PFSK-1 (cell line): ENCODE measurements at regions not wholly inside any gene's neighbourhood (a gene's known extent, or its start where the extent isn't known, plus 50 kb on each side); places are given as distances from the start of the nearest gene placed in this dataset.

Experiments used
- FOXP2 ChIP-seq: optimal IDR thresholded peaks from 2 replicates; pipeline ENCODE3; 2011; ENCODE audit warnings: borderline replicate concordance, control low read depth, inconsistent platforms; ENCODE audit not compliant: insufficient read depth; ENCODE audit errors: extremely low read length, extremely low read depth
- POLR2AphosphoS5 ChIP-seq: IDR thresholded peaks from 2 replicates; pipeline ENCODE4 v1.6.1; 2012; ENCODE audit warnings: low read depth, mild to moderate bottlenecking, control low read depth, low read length, moderate library complexity
- REST ChIP-seq, 2 experiments: IDR thresholded peaks; 2 replicates each; pipeline versions ENCODE4 v1.6.1 to v1.8.0; 2011 to 2012; ENCODE audit warnings: low read depth in 2 of 2, low read length in 2 of 2, control low read depth in 1 of 2, inconsistent platforms in 1 of 2, mild to moderate bottlenecking in 1 of 2, moderate library complexity in 1 of 2; ENCODE audit not compliant: insufficient read depth in 1 of 2
- SIN3A ChIP-seq: IDR thresholded peaks from 2 replicates; pipeline ENCODE4 v1.6.1; 2012; ENCODE audit warnings: mild to moderate bottlenecking, low read length, moderate library complexity, borderline replicate concordance; ENCODE audit not compliant: insufficient read depth
- TAF1 ChIP-seq: IDR thresholded peaks from 2 replicates; pipeline ENCODE4 v1.6.1; 2012; ENCODE audit warnings: low read length, control low read depth, borderline replicate concordance; ENCODE audit not compliant: insufficient read depth

- no peak for TF ChIP-seq FOXP2
- no peak for TF ChIP-seq SIN3A
- no peak for TF ChIP-seq REST (IDR thresholded peaks at IDR 0.05; ENCODE audit: insufficient read depth in 1 of 2, low read depth in 2 of 2, low read length in 2 of 2)
- TF ChIP-seq POLR2AphosphoS5, result no peak
- TF ChIP-seq TAF1, result no peak
Observed at GRCh38 chr10:2703953-2704352, 363.4 kb upstream of the PFKP start.

- TF ChIP-seq SIN3A, result no peak
- TF ChIP-seq POLR2AphosphoS5, result no peak
- TF ChIP-seq TAF1, result no peak
- TF ChIP-seq FOXP2, result no peak
- no peak for TF ChIP-seq REST (IDR thresholded peaks at IDR 0.05; ENCODE audit: insufficient read depth in 1 of 2, low read depth in 2 of 2, low read length in 2 of 2)
Observed at GRCh38 chr10:2701802-2702201, 365.5 kb upstream of the PFKP start.

GRCh38 chr10:2700626-2701305 lies 366.6 kb upstream of the PFKP start:
- TF ChIP-seq POLR2AphosphoS5, result no peak

- no peak for TF ChIP-seq REST (IDR thresholded peaks at IDR 0.05; ENCODE audit: insufficient read depth in 1 of 2, low read depth in 2 of 2, low read length in 2 of 2)
- TF ChIP-seq FOXP2, result no peak
- TF ChIP-seq TAF1, result no peak
- no peak for TF ChIP-seq POLR2AphosphoS5
- TF ChIP-seq SIN3A, result no peak
Observed at GRCh38 chr10:2688958-2689357, 378.4 kb upstream of the PFKP start.

GRCh38 chr10:2686691-2687090 lies 380.7 kb upstream of the PFKP start:
- TF ChIP-seq REST (IDR thresholded peaks at IDR 0.05; ENCODE audit: insufficient read depth in 1 of 2, low read depth in 2 of 2, low read length in 2 of 2) (no peak), FOXP2 (no peak), TAF1 (no peak), POLR2AphosphoS5 (no peak), SIN3A (no peak)
